ENCODE measurements at regions not wholly inside any gene's neighbourhood (a gene's known extent, or its start where the extent isn't known, plus 50 kb on each side); places are given as distances from the start of the nearest gene placed in this dataset.
"Not testable (repeated sequence)": the region's sequence is repeated elsewhere in the genome, so short reads cannot be mapped to it uniquely, and the experiment has no call there.

DNA sequence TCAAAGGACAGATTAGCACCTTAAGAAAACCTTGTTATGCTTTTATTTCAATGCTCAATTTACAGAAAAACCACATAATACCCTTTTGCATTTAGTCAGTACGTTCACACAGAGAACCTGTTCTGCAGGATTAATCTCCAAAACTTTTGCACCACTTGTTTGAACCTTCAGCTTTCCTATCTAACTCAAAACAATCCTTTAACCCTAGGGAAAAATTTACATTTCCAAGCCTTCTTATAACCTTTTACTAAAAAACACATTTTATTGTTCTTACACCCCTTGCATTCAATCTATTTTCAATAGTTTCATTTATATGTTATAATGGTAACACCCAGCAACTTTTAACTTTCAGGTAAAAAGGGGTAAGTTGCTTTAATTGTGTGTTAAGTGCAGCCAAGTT lies 952.5 kb upstream of the CNTN5 start:
- WGBS (ENCODE audit: missing lambda C conversion rate), result 3% methylated on average over 1 of the region's 1 CpG
- ATAC-seq, result no peak
- TF ChIP-seq SREBF2 (IDR thresholded peaks at IDR 0.05), result no peak
- no peak for TF ChIP-seq USF2 (IDR thresholded peaks at IDR 0.05)
- TF ChIP-seq CHD4 (IDR thresholded peaks at IDR 0.05; ENCODE audit: borderline replicate concordance), result no peak
- no peak for TF ChIP-seq MAZ (IDR thresholded peaks at IDR 0.05; ENCODE audit: borderline replicate concordance, low read depth, low read length)
- TF ChIP-seq ESRRA (IDR thresholded peaks at IDR 0.05; ENCODE audit: borderline replicate concordance, low read length), result no peak
- TF ChIP-seq, protein P1, sequence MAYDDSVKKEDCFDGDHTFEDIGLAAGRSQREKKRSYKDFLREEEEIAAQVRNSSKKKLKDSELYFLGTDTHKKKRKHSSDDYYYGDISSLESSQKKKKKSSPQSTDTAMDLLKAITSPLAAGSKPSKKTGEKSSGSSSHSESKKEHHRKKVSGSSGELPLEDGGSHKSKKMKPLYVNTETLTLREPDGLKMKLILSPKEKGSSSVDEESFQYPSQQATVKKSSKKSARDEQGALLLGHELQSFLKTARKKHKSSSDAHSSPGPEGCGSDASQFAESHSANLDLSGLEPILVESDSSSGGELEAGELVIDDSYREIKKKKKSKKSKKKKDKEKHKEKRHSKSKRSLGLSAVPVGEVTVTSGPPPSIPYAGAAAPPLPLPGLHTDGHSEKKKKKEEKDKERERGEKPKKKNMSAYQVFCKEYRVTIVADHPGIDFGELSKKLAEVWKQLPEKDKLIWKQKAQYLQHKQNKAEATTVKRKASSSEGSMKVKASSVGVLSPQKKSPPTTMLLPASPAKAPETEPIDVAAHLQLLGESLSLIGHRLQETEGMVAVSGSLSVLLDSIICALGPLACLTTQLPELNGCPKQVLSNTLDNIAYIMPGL (CRISPR knock-in tag; IDR thresholded peaks at IDR 0.05; ENCODE audit: borderline replicate concordance), result no peak
- no peak for TF ChIP-seq BHLHE40 (IDR thresholded peaks at IDR 0.05; ENCODE audit: low read depth, low read length)
- no peak for TF ChIP-seq KDM5A (IDR thresholded peaks at IDR 0.05)
- no peak for TF ChIP-seq EHF (CRISPR knock-in tag; IDR thresholded peaks at IDR 0.05)
- no peak for TF ChIP-seq CTCF (IDR thresholded peaks at IDR 0.05)
- no peak for TF ChIP-seq POLR2AphosphoS2 (conservative IDR thresholded peaks at IDR 0.05; ENCODE audit: low read length)
- no peak for TF ChIP-seq RNF2 (IDR thresholded peaks at IDR 0.05; ENCODE audit: borderline replicate concordance, low read depth)
- TF ChIP-seq POLR2A (IDR thresholded peaks at IDR 0.05; ENCODE audit: low read length), result no peak
- H3K4me2 ChIP-seq, result no peak overlapping the region
- no peaks in the 10 kb centered on the region for H3K9me3 ChIP-seq
- DNase-seq (ENCODE audit: low read depth in 1 of 2, low spot score in 1 of 2), result no peak
- H3K4me1 ChIP-seq, result no peaks in the 10 kb centered on the region
- POLR2A ChIA-PET, result no interaction called here
- FAIRE-seq, result no peak
- no peak overlapping the region for H3K4me3 ChIP-seq
- H3K27ac ChIP-seq, result no peak overlapping the region
- CTCF ChIA-PET, result no interaction called here

- H3K4me2 ChIP-seq; H3K9me3 ChIP-seq; CTCF ChIA-PET; ATAC-seq; POLR2A ChIA-PET; H3K4me3 ChIP-seq; H3K4me1 ChIP-seq; DNase-seq (ENCODE audit: low read depth in 1 of 2, low spot score in 1 of 2); H3K27ac ChIP-seq; FAIRE-seq: not testable (repeated sequence)
- 37% methylated on average over 16 of the region's 16 CpGs for WGBS (ENCODE audit: missing lambda C conversion rate)
Measured at GRCh38 chr11:98069147-98069546, 951.6 kb upstream of the CNTN5 start.

- FAIRE-seq, result no peak
- no peak for TF ChIP-seq NPAS2 (CRISPR knock-in tag; IDR thresholded peaks at IDR 0.05; ENCODE audit: borderline replicate concordance)
- no peak for TF ChIP-seq GATA3 (IDR thresholded peaks at IDR 0.05; ENCODE audit: borderline replicate concordance)
- TF ChIP-seq SREBF2 (IDR thresholded peaks at IDR 0.05), result no peak
- TF ChIP-seq PBX3 (IDR thresholded peaks at IDR 0.05), result no peak
- no peak for TF ChIP-seq FOXS1 (CRISPR knock-in tag; IDR thresholded peaks at IDR 0.05)
- TF ChIP-seq, protein P2, sequence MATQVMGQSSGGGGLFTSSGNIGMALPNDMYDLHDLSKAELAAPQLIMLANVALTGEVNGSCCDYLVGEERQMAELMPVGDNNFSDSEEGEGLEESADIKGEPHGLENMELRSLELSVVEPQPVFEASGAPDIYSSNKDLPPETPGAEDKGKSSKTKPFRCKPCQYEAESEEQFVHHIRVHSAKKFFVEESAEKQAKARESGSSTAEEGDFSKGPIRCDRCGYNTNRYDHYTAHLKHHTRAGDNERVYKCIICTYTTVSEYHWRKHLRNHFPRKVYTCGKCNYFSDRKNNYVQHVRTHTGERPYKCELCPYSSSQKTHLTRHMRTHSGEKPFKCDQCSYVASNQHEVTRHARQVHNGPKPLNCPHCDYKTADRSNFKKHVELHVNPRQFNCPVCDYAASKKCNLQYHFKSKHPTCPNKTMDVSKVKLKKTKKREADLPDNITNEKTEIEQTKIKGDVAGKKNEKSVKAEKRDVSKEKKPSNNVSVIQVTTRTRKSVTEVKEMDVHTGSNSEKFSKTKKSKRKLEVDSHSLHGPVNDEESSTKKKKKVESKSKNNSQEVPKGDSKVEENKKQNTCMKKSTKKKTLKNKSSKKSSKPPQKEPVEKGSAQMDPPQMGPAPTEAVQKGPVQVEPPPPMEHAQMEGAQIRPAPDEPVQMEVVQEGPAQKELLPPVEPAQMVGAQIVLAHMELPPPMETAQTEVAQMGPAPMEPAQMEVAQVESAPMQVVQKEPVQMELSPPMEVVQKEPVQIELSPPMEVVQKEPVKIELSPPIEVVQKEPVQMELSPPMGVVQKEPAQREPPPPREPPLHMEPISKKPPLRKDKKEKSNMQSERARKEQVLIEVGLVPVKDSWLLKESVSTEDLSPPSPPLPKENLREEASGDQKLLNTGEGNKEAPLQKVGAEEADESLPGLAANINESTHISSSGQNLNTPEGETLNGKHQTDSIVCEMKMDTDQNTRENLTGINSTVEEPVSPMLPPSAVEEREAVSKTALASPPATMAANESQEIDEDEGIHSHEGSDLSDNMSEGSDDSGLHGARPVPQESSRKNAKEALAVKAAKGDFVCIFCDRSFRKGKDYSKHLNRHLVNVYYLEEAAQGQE (IDR thresholded peaks at IDR 0.05), result no peak
- no peak for TF ChIP-seq ZC3H11A (IDR thresholded peaks at IDR 0.05)
- no peak for TF ChIP-seq EHMT2 (IDR thresholded peaks at IDR 0.05; ENCODE audit: low read depth)
- no peak for TF ChIP-seq RARB (CRISPR knock-in tag; IDR thresholded peaks at IDR 0.05)
- TF ChIP-seq HES2 (IDR thresholded peaks at IDR 0.05), result no peak
- TF ChIP-seq HDAC2 (IDR thresholded peaks at IDR 0.05), result no peak
- TF ChIP-seq, protein P3, sequence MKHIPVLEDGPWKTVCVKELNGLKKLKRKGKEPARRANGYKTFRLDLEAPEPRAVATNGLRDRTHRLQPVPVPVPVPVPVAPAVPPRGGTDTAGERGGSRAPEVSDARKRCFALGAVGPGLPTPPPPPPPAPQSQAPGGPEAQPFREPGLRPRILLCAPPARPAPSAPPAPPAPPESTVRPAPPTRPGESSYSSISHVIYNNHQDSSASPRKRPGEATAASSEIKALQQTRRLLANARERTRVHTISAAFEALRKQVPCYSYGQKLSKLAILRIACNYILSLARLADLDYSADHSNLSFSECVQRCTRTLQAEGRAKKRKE (CRISPR knock-in tag; IDR thresholded peaks at IDR 0.05; ENCODE audit: low read depth), result no peak
- no peak for TF ChIP-seq RFX5 (IDR thresholded peaks at IDR 0.05)
- TF ChIP-seq HEYL (CRISPR knock-in tag; IDR thresholded peaks at IDR 0.05), result no peak
- no peaks in the 10 kb centered on the region for H3K9me3 ChIP-seq
- 57% methylated on average over 13 of the region's 13 CpGs for WGBS (ENCODE audit: missing lambda C conversion rate)
- POLR2A ChIA-PET, result no interaction called here
- CTCF ChIA-PET, result no interaction called here
- H3K4me3 ChIP-seq, result no peak overlapping the region
- no peak overlapping the region for H3K4me2 ChIP-seq
- no peaks in the 10 kb centered on the region for H3K4me1 ChIP-seq
- no peak overlapping the region for H3K27ac ChIP-seq
- no peak for ATAC-seq
- no peak for DNase-seq (ENCODE audit: low read depth in 1 of 2, low spot score in 1 of 2)
Measured at GRCh38 chr11:98069861-98070260, 950.9 kb upstream of the CNTN5 start.

Data from A549 (cell line).